GM18870 (cell line): ENCODE measurements at regions not wholly inside any gene's neighbourhood (a gene's known extent, or its start where the extent isn't known, plus 50 kb on each side); places are given as distances from the start of the nearest gene placed in this dataset.

Experiments used
- ATAC-seq: cut with Tn5 transposase; IDR thresholded peaks from one replicate; pipeline ENCODE4 v1.9.1; 2021; ENCODE audit warnings: moderate library complexity; ENCODE audit not compliant: unreplicated experiment

GRCh38 chr6:23964865-23965264 lies 161.2 kb upstream of the NRSN1 start:
- ATAC-seq = no peak

- no peak for ATAC-seq
These were observed 156.7 kb upstream of the NRSN1 start for GRCh38 chr6:23969344-23969743.

DNA sequence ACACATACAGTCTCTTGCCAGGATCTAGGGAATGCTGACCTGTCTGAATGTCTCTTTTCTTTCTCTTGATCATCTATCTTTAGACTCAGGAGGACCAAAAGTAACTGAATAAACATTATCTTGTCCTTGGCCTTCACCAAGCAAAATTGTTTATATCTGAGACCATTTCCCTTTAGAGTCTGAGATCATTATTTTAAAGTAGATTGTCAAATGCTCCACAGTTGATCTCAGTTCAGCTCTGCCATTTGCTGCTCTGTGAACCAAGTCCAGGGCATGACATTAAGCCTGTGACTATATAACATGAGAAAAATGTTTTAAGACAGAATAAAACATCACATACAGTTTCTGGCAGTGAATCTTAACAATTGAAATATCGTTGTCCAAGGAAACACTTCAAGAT lies 148.3 kb upstream of the NRSN1 start:
- no peak for ATAC-seq

DNA sequence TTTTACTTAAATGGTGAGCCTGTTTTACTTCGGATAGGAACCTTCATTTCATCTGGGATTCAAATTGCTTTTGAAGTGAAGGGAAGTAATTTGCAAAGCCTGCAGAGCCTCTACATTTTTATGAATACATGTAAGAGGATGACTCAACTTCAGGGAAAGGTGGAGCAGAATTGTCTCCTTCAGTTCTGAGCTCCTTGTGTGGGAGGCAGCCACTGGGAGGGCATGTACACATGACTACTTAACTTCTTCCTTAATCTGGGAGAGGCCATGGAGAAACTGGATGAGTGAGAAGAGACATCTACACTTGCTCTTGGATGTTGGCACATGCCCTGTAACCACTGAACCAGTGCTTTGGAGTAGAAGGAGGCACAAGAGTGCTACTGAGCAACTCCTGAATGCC lies 145.1 kb upstream of the NRSN1 start:
- no peak for ATAC-seq

DNA sequence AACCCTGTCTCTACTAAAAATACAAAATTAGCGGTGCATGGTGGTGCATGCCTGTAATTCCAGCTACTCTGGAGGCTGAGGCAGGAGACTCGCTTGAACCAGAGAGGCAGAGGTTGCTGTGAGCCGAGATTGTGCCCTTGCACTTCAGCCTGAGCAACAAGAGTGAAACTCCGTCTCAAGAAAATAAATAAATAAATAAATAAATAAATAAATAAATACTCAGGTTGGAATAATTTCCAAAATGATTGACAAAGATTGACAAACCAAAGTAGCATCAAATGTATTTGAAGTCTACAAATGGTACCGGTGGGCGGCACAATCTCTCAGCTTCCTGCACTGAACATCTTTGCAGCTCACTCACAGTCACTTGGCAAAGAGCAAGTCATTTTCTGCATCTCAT lies 144.1 kb upstream of the NRSN1 start:
- no peak for ATAC-seq

DNA sequence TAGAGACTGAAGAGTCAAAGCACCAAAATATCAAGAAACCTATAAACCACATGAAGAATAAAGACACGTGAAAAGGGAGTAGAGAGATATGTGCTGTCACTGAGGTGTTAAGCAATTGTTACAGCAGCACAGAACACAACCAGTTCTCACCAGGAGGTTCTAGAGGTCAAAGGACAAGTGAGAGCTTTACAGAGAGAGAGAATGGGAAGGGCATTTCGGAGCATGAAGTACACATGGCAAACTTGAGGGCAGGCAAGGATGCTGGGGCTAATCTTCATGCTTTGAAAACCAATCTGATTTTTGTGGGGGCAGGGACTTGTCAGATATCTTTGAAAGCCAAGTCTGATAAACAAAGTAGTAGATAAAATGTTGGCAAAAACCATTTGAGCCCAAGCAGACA lies 142.3 kb upstream of the NRSN1 start:
- no peak for ATAC-seq

DNA sequence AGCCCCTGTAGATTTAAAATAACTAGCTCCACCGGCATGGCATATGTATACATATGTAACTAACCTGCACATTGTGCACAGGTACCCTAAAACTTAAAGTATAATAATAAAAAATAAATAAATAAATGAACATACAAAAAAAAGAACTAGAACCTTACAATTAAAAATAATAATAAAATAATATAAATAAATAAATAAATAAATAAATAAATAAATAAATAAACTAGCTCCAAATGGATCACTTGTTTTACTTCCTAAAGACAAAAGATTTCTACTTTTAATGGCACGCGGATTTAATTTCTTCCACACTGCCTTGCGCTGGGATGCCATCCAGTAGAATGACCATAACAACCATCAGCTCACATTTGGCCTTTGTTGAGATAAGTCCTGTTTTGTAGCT lies 141.0 kb upstream of the NRSN1 start:
- no peak for ATAC-seq

DNA sequence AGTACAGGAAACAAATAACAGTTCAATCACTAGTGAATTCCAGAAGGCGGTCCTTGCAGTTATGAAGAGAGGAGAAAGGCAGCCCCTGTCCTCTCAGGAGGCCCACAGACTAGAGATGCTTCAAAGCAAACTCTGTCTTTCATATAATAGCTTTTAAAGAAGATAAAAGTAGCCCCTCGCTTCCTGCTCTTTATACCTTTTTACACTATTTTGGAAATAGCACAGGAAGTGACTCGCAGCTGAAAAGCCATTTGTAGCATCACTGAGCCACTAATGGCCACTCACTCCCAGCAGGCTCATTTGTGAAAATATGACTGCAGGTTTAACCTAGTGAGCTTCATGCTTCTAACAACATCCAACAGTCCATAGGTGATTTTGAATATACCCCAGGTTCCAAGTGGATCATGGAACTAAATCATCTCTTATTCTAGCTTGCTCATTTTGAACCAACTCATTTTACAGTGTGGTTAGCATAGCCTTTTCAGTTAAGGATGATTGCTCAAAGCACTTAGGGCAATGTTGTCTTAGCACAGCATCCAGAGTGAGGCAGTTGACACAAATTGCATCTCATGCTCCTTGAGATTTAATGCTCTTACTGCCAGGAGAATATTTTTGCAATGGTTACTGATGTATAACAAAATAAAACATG lies 136.0 kb upstream of the NRSN1 start:
- no peak for ATAC-seq

DNA sequence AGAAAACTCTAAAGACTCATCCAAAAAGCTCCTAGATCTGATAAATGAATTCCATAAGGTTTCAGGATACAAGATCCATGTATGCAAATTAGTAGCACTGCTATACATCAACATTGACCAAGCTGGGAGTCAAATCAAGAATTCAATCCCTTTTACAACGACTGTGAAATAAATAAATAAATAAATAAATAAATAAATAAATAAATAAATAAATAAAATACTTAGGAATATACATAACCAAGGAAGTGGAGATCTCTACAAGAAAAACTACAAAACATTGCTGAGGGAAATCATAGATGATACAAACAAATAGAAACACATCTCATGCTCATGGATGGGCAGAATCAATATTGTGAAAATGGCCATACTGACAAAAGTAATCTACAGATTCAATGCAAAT lies 132.0 kb upstream of the NRSN1 start:
- no peak for ATAC-seq

- no peak for ATAC-seq
These were observed 122.0 kb upstream of the NRSN1 start for GRCh38 chr6:24004062-24004461.

DNA sequence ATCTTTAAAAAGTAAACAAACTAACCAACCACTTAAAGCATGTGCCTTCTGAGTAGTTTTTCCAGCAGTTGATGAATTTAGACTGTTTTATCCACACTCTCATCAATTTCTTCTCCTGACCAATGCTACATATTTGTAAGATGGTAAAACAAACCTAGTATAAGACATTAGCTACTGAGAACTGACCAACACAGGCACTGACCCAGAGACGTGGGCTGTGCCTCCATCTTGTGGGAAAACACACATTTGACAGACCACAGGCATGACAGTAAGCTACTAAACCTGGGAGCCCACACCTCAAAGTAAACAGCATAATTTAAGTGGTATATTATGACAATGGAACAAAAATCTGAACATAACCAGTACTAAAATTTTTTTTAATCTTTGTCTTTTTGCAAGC lies 121.4 kb upstream of the NRSN1 start:
- no peak for ATAC-seq

GRCh38 chr6:24006254-24006653 lies 119.8 kb upstream of the NRSN1 start:
- no peak for ATAC-seq

GRCh38 chr6:24009319-24009718 lies 116.7 kb upstream of the NRSN1 start:
- no peak for ATAC-seq

DNA sequence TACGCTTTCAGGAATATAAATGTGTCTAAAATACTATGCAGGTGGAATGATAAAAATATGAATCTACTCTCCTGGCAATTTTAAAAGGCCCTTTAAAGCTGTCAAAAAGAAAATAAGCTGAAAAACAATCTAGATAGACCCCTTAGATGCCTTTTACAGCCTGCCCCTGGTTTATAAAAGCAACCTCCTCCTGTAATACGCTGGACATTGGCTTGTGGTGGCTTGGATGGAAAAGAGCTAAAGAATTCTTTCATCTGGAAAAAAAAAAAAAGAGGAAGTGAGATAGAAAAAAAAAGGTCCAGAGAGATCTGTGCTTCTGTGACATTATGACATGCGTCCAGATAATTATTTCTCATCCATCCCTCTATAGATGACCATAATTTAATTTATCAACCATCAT lies 115.9 kb upstream of the NRSN1 start:
- ATAC-seq = no peak

GRCh38 chr6:24016286-24016685 lies 109.7 kb upstream of the NRSN1 start:
- ATAC-seq = no peak

DNA sequence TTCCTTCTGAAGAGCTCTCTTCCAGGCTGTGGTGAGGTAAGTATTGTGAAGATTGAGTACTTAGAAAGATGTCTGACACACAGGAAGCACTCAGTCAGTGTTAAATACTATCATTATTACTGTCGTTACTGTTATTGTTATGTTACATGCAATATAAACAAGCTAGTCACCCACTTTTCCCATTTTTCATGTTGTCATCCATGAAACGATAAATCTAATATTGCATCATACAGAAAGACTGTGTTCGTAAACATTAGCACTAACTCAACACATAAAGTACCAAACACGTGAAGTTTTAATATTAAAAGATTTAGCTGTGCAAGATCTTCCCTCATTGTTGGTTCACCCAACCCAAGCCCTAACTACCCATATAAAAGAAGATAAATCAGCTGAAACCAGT lies 109.2 kb upstream of the NRSN1 start:
- ATAC-seq = no peak

- no peak for ATAC-seq
These were observed 106.6 kb upstream of the NRSN1 start for GRCh38 chr6:24019393-24019792.

- no peak for ATAC-seq
These were observed 106.2 kb upstream of the NRSN1 start for GRCh38 chr6:24019830-24020229.

GRCh38 chr6:24026050-24026449 lies 100.0 kb upstream of the NRSN1 start:
- ATAC-seq = no peak

DNA sequence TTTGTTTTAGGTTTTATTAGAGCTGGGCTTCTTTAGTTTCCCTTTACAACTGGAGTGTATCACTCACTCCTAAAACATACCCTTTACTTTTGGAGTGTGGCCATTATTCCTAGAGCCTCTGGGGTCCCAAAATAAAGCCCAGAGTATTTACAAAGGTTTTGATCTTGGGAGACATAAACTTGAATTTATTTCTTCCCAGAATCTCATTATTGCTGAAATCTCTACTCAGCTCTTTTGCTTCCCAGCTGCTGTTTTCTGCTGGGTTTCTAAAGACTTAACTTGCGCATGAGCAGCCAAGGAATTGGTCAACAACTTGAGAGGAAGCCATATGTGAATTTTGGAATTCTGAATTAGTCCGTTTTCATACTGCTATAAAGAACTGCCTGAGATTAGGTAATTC lies 94.5 kb upstream of the NRSN1 start:
- no peak for ATAC-seq

- ATAC-seq = no peak
These were observed 92.9 kb upstream of the NRSN1 start for GRCh38 chr6:24032896-24033688.

DNA sequence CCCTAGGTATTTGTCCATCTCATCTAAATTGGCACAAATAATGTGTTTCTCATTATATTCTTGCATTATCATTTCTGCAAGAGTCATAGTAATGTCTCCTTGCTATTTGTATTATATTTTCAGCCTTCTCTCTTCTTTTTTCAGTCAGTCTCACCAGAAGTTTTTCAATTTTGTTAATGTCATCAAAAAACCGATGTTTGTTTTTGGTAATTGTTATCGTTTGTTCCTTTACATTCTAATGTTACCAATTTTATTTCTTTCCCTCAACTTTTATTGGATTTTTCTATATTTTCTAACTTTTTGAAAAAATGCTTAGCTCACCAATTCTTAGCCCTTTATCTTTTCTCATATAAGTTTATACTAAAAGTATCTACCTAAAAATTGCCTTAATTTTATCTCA lies 82.2 kb upstream of the NRSN1 start:
- no peak for ATAC-seq
